H9 (cell line): ENCODE measurements at regions not wholly inside any gene's neighbourhood (a gene's known extent, or its start where the extent isn't known, plus 50 kb on each side); places are given as distances from the start of the nearest gene placed in this dataset.

ENCODE experiments used
- DNase-seq: peaks from one replicate; pipeline ENCODE4 v3.0.0-alpha.2; 2017
- H2AFZ ChIP-seq: one replicate; pipeline ENCODE4 v1.6.1; 2013; ENCODE audit warnings: mild to moderate bottlenecking, low read length, control low read depth, moderate library complexity
- H2AK5ac ChIP-seq: 2 replicates; pipeline ENCODE4 v1.6.1; 2013; ENCODE audit warnings: low read length, control low read depth, mixed read lengths; ENCODE audit not compliant: insufficient read length
- H2BK120ac ChIP-seq: one replicate; pipeline ENCODE4 v1.6.1; 2013; ENCODE audit warnings: low read depth, mild to moderate bottlenecking, low read length, control low read depth, inconsistent platforms; ENCODE audit not compliant: poor library complexity, severe bottlenecking
- H2BK12ac ChIP-seq: 2 replicates; pipeline ENCODE4 v1.6.1; 2013; ENCODE audit warnings: low read length, control low read depth, mixed read lengths, low read depth; ENCODE audit not compliant: insufficient read length
- H2BK15ac ChIP-seq: 2 replicates; pipeline ENCODE4 v1.6.1; 2013; ENCODE audit warnings: low read depth, low read length, control low read depth
- H2BK20ac ChIP-seq: one replicate; pipeline ENCODE4 v1.6.1; 2013; ENCODE audit warnings: low read depth, mild to moderate bottlenecking, low read length, control low read depth, inconsistent platforms; ENCODE audit not compliant: poor library complexity, severe bottlenecking
- H2BK5ac ChIP-seq: 2 replicates; pipeline ENCODE4 v1.6.1; 2013; ENCODE audit warnings: low read length, control low read depth, mixed read lengths; ENCODE audit not compliant: insufficient read length
- H3K14ac ChIP-seq: 2 replicates; pipeline ENCODE4 v1.6.1; 2013; ENCODE audit warnings: low read length, control low read depth; ENCODE audit not compliant: insufficient read depth
- H3K18ac ChIP-seq: 2 replicates; pipeline ENCODE4 v1.6.1; 2013; ENCODE audit warnings: low read depth, mild to moderate bottlenecking, mixed read lengths, low read length, control low read depth; ENCODE audit not compliant: insufficient read length
- H3K23ac ChIP-seq: 2 replicates; pipeline ENCODE4 v1.6.1; 2013; ENCODE audit warnings: low read length, control low read depth, mixed read lengths, low read depth; ENCODE audit not compliant: insufficient read length
- H3K23me2 ChIP-seq: 2 replicates; pipeline ENCODE4 v1.6.1; 2013; ENCODE audit warnings: low read depth, mild to moderate bottlenecking, mixed read lengths, low read length, control low read depth; ENCODE audit not compliant: insufficient read length, poor library complexity, severe bottlenecking
- H3K27ac ChIP-seq: 2 replicates; pipeline ENCODE4 v1.5.1; 2013; ENCODE audit warnings: low read length, control low read depth, mixed read lengths, low read depth; ENCODE audit not compliant: insufficient read length
- H3K27me3 ChIP-seq: 2 replicates; pipeline ENCODE4 v1.6.1; 2013; ENCODE audit warnings: low read length, control low read depth, inconsistent platforms; ENCODE audit not compliant: insufficient read depth
- H3K4ac ChIP-seq: 2 replicates; pipeline ENCODE4 v1.6.1; 2013; ENCODE audit warnings: low read depth, mild to moderate bottlenecking, control low read depth, inconsistent platforms, low read length, moderate library complexity
- H3K4me1 ChIP-seq: 2 replicates; pipeline ENCODE4 v1.6.1; 2013; ENCODE audit warnings: low read length, control low read depth, inconsistent platforms; ENCODE audit not compliant: insufficient read depth
- H3K4me2 ChIP-seq: 2 replicates; pipeline ENCODE4 v1.6.1; 2013; ENCODE audit warnings: low read length, control low read depth, mixed read lengths; ENCODE audit not compliant: insufficient read length, insufficient read depth
- H3K56ac ChIP-seq: 2 replicates; pipeline ENCODE4 v1.6.1; 2013; ENCODE audit warnings: low read depth, mild to moderate bottlenecking, mixed read lengths, low read length, control low read depth; ENCODE audit not compliant: insufficient read length
- H3K79me1 ChIP-seq: 2 replicates; pipeline ENCODE4 v1.6.1; 2013; ENCODE audit warnings: low read depth, mild to moderate bottlenecking, moderate library complexity, low read length, control low read depth, inconsistent platforms; ENCODE audit not compliant: insufficient read depth, poor library complexity, severe bottlenecking
- H3K79me2 ChIP-seq: 2 replicates; pipeline ENCODE4 v1.6.1; 2013; ENCODE audit warnings: low read length, control low read depth, inconsistent platforms; ENCODE audit not compliant: insufficient read depth
- H3K9ac ChIP-seq: 2 replicates; pipeline ENCODE4 v1.6.1; 2013; ENCODE audit warnings: low read length, control low read depth, mixed read lengths; ENCODE audit not compliant: insufficient read length; ENCODE audit errors: extremely low read depth
- H3K9me3 ChIP-seq: one replicate; pipeline ENCODE4 v1.6.1; 2013; ENCODE audit warnings: low read depth, low read length, inconsistent platforms; ENCODE audit not compliant: control insufficient read depth
- H3T11ph ChIP-seq: one replicate; pipeline ENCODE4 v1.6.1; 2013; ENCODE audit warnings: mild to moderate bottlenecking, low read length, control low read depth, inconsistent platforms
- H4K20me1 ChIP-seq: one replicate; pipeline ENCODE4 v1.6.1; 2013; ENCODE audit not compliant: control insufficient read depth, insufficient read length, insufficient read depth
- H4K5ac ChIP-seq: 2 replicates; pipeline ENCODE4 v1.6.1; 2013; ENCODE audit warnings: low read depth, mild to moderate bottlenecking, mixed read lengths, low read length, control low read depth; ENCODE audit not compliant: insufficient read length
- H4K8ac ChIP-seq: replicated peaks from 2 replicates; pipeline ENCODE4 v1.6.1; 2013; ENCODE audit warnings: low read length, control low read depth, mixed read lengths, low read depth; ENCODE audit not compliant: insufficient read length
- H4K91ac ChIP-seq: 2 replicates; pipeline ENCODE4 v1.6.1; 2013; ENCODE audit warnings: low read depth, mild to moderate bottlenecking, moderate library complexity, mixed read lengths, low read length, control low read depth; ENCODE audit not compliant: insufficient read length
- H3K27ac Mint-ChIP-seq, 3 experiments: 2 replicates in 2 of 3; 3 replicates in 1 of 3; pipeline ENCODE4 v1.8.0; 2020 to 2021; ENCODE audit warnings: mixed read lengths in 3 of 3, mild to moderate bottlenecking in 1 of 3, moderate library complexity in 1 of 3
- H3K27me3 Mint-ChIP-seq: 2 replicates; pipeline ENCODE4 v1.8.0; 2021; ENCODE audit warnings: low read depth, mild to moderate bottlenecking, moderate library complexity, mixed read lengths
- H3K36me3 Mint-ChIP-seq, 3 experiments: 2 replicates in 2 of 3; 3 replicates in 1 of 3; pipeline ENCODE4 v1.8.0; 2020 to 2021; ENCODE audit warnings: low read depth in 3 of 3, mixed read lengths in 3 of 3; ENCODE audit not compliant: insufficient read depth in 1 of 3
- H3K4me1 Mint-ChIP-seq, 2 experiments: 2 replicates each; pipeline ENCODE4 v1.8.0; 2020; ENCODE audit warnings: mixed read lengths in 2 of 2
- H3K4me3 Mint-ChIP-seq, 2 experiments: 2 replicates in 1 of 2; 3 replicates in 1 of 2; pipeline ENCODE4 v1.8.0; 2020 to 2021; ENCODE audit warnings: mild to moderate bottlenecking in 2 of 2, mixed read lengths in 2 of 2, moderate library complexity in 1 of 2
- H3K9me3 Mint-ChIP-seq, 2 experiments: 2 replicates in 1 of 2; 3 replicates in 1 of 2; pipeline ENCODE4 v1.8.0; 2020; ENCODE audit warnings: mild to moderate bottlenecking in 2 of 2, mixed read lengths in 2 of 2, moderate library complexity in 1 of 2
- WGBS: extraction: QIAGEN DNeasy Blood & Tissue Kit; methylation state at CpG from one replicate; pipeline ENCODE4 v1.1.7; 2013; ENCODE audit warnings: missing lambda C conversion rate, low lambda C conversion rate, mixed read lengths; ENCODE audit not compliant: insufficient read length; ENCODE audit errors: extremely low coverage; 5-methylcytosine and 5-hydroxymethylcytosine counted together
- TF ChIP-seq, protein P1 (sequence below): fragments of 200-600 bp; sonication (generic); conservative IDR thresholded peaks from 3 replicates; pipeline ENCODE4 v1.8.0; 2021; ENCODE audit warnings: antibody characterized with exemption, mild to moderate bottlenecking

GRCh38 chr1:165143437-165144065 lies 213.0 kb downstream of the LMX1A start:
- Histone ChIP-seq H3K23ac (no peak overlapping the region), H2BK120ac (no peak overlapping the region), H3K79me1 (no peaks in the 10 kb centered on the region), H4K20me1 (no peaks in the 10 kb centered on the region), H3K14ac (no peak overlapping the region), H3K23me2 (no peaks in the 10 kb centered on the region), H3K56ac (no peak overlapping the region), H2BK5ac (no peak overlapping the region), H2BK20ac (no peak overlapping the region), H2AFZ (no peak overlapping the region), H3K4ac (no peak overlapping the region), H3K79me2 (no peaks in the 10 kb centered on the region), H3K27ac (no peak overlapping the region), H3K9me3 (no peaks in the 10 kb centered on the region), H3K27me3 (no peaks in the 10 kb centered on the region; the same call in 1 of the 2 replicates), H3T11ph (no peak overlapping the region), H4K91ac (no peak overlapping the region), H3K9ac (no peak overlapping the region), H2AK5ac (no peak overlapping the region), H2BK12ac (no peak overlapping the region), H3K18ac (no peak overlapping the region), H3K4me1 (no peaks in the 10 kb centered on the region), H4K8ac (no peak overlapping the region), H2BK15ac (no peak overlapping the region), H4K5ac (no peak overlapping the region), H3K4me2 (no peak overlapping the region)
- WGBS: no CpG with 5 or more reads among the region's 4 CpGs
- H3K27ac Mint-ChIP-seq: no peak overlapping the region
- no peaks in the 10 kb centered on the region; a peak in 1 of 5 replicates for H3K9me3 Mint-ChIP-seq
- peak; percentile 35 for DNase-seq
- TF ChIP-seq, protein P1, sequence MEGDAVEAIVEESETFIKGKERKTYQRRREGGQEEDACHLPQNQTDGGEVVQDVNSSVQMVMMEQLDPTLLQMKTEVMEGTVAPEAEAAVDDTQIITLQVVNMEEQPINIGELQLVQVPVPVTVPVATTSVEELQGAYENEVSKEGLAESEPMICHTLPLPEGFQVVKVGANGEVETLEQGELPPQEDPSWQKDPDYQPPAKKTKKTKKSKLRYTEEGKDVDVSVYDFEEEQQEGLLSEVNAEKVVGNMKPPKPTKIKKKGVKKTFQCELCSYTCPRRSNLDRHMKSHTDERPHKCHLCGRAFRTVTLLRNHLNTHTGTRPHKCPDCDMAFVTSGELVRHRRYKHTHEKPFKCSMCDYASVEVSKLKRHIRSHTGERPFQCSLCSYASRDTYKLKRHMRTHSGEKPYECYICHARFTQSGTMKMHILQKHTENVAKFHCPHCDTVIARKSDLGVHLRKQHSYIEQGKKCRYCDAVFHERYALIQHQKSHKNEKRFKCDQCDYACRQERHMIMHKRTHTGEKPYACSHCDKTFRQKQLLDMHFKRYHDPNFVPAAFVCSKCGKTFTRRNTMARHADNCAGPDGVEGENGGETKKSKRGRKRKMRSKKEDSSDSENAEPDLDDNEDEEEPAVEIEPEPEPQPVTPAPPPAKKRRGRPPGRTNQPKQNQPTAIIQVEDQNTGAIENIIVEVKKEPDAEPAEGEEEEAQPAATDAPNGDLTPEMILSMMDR: peak; percentile 83
- H3K4me1 Mint-ChIP-seq: peaks cover under 1 to 2% of the 10 kb centered on the region in 2 experiments; a peak in 2 of 4 replicates
- no peaks in the 10 kb centered on the region for H3K36me3 Mint-ChIP-seq
- H3K27me3 Mint-ChIP-seq: peaks cover 64% of the 10 kb centered on the region
- no peak overlapping the region for H3K4me3 Mint-ChIP-seq
